ENCODE measurements at regions not wholly inside any gene's neighbourhood (a gene's known extent, or its start where the extent isn't known, plus 50 kb on each side); places are given as distances from the start of the nearest gene placed in this dataset.
"Not testable (repeated sequence)": the region's sequence is repeated elsewhere in the genome, so short reads cannot be mapped to it uniquely, and the experiment has no call there.

DNA sequence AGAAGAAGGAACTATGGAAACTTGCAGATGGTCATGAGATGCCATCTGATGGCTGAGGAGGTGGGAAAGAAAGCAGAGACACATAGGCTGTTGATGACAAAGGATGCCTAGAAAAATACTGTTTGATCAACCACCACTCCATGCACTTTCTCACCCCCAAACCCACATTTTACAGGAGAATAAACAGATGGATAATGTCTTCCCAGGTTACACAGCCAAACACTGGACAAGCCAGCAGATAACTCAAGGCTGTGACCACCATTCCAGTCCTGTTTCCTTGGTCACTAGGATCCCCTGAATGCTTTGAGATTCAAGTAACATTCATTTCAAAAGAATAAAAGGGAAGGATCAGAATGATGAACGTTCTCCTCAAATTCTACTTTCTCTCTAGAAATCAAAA lies 733.0 kb upstream of the SOX11 start:
- no peak for DNase-seq

DNA sequence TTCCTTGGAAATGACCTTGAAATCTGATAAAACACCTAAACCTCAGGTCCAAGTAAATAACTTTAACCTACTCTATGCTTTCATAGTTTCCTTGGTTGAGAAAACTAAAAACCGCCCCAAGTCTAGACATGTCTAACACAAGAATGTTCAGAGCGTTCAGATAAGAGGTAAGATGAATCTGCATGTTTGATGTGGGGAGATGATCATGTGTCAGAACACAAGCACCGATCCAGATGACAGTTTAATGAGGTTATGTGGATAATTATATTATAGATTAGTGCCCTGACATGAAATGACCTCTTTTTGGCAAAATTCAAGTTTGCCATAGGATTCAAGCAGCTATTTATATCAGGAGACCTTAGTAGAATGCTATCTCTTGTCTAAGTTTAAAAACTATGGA lies 729.8 kb upstream of the SOX11 start:
- DNase-seq = no peak

DNA sequence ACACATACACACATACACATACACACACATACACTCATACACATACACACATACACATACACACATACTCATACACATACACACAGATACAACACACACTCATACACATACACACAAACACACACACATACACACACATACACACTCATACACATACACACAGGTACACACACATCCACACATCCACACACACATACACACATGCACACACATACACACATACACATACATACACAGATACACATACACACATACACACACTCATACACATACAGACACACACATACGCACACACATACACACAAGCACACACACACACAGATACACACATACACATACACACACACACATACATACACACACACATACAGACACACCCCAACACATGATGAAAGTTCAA lies 729.1 kb upstream of the SOX11 start:
- no peak for DNase-seq

DNA sequence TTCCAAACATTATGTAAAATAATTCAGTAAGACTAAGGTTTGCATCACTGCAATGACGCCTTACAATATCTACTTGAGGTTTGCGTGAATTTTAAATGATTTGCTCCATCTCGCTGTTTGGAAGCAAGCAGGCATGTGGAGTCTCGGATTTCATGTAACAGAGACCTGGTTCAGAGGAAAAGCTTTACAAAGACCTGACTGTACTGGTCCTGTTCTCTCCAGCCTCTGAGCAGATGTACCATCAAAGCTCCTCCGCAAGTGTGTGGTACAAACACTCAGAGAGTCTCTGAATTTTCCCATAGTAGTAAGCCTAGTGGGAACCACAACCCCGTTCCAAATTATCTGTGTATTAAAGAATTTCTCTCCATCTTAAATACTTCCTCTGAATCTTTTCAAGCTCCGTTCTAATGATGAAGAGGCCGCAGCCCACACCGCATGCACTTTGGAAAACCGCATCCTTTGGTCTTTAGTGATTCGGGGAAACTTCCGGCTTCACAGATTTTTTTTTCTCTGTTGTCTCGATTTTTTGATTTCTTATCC lies 728.1 kb upstream of the SOX11 start:
- DNase-seq = no peak

DNA sequence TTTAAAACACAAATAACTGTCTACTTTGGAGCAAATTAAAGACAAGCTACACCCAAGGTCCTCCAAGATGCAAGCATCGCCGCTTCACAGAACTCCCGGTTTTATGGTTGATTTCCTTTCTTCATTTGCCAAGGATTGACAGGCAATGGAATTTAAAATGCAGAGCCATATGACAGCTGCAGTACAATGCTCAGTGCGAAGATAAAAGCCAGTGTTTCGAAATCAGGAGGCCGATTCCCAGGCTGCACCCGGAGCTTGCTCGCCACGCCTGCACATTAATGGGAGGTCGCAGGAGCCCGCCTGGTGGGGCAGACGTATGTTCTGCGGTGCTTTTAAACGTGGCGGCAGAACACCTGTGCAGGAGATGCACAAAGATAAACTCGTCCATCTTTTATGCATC lies 727.6 kb upstream of the SOX11 start:
- no peak for DNase-seq

DNA sequence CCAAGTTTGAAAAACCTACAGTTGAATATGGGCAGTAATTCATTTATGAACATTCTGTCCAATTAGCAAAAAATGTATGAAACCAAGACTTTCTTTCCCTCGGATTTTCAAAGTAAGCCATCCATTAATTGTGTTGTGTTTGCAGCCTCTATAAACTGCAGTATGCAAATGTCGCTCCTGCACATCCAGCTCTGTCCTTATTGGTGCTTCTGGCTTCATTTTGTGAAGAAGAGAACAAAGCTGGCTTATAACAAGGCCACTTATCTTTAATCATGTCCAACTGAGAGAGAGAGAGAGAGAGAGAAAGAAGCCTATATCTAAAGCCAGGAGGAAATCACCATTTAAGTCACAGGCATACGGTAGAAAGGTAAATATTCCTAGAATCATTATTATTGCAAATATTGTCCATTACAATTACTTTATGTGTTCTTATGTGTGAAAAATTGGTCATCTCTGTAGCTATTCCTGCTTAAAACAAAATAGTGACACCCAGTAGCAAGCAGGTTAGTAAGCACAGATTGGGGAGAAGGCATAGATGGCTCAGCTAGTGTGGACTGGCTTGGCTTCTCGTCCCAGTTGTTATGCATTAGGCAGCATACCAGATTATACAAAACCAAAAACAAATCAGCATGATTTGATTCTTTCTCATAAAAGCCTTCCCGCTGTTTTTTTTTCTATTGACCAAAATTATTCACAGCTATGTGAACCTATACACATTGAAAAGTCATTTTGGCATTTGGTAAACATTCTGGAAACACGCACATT lies 726.4 kb upstream of the SOX11 start:
- DNase-seq = no peak

DNA sequence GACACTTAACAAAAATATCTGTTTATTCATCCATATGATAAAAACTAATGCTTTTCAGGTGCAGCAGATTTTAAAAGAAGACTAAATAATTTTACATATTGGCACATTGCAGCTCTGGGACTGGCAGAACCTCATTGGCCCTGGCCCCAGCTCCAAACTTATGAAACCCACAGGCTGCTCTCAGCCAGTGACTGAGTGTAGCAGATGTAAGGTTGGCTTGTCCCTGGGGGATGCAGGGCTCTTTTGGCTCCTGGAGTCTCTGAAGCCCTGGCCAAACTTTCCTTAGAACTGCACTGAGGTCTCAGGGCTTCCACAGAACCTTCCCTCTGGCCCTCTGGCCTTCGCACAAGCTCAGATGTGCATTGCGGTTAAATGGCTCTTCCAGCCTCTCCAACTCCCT lies 725.0 kb upstream of the SOX11 start:
- no peak for DNase-seq

DNA sequence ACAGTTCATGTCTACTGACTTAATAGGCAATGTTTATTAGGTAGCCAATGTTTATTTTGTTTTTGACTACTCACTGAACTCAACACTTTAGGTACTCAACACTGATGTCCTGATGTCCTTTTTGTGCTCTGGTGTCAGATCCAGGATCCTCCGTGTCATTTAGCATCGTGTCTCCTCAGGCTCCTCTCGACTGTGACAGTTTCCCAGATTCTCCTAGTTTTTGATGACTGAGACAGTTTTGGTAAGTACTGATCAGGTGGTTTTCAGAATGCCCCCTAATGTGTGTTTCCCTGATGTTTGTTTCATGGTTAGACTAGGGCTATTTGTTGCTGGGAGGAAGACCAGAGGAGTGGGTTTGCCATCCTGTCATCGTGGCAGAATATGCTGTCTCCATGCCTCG lies 719.7 kb upstream of the SOX11 start:
- no peak for DNase-seq

DNA sequence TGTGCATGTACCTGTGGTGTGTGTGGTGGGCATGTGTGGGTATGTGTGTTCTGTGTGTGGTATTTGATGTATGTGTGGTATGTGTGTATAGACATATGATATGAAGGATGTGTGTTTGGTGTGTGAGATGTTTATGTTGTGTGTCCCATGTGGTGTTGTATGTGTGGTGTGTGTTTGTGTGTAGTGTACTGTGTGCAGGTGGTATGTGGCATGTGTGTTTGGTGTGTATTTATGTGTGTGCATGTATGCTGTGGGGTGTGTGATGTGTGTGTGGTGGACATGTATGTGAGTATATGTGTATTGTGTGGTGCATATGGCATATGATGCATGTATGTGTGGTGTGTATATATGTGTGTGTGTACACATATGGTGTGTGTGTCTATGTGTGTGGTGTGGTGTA lies 718.8 kb upstream of the SOX11 start:
- DNase-seq = no peak

DNA sequence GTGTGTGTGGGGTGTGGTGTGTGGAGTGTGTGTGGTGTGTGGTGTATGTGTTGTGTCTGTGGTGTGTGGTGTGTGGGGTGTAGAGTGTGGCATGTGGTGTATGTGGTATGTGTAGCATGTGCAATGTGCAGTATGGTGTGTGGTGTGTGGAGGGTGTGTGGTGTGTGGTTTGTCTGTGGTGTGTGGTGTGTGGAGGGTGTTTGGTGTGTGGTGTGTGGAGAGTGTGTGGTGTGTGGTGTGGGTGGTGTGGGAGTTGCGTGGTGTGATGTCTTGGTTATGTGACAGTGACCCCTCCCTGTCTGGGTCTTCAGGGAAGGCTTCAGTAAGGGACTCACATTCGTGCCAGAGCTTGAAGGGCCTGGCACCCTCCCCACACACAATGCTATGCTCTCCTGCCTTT lies 718.2 kb upstream of the SOX11 start:
- DNase-seq = no peak

DNA sequence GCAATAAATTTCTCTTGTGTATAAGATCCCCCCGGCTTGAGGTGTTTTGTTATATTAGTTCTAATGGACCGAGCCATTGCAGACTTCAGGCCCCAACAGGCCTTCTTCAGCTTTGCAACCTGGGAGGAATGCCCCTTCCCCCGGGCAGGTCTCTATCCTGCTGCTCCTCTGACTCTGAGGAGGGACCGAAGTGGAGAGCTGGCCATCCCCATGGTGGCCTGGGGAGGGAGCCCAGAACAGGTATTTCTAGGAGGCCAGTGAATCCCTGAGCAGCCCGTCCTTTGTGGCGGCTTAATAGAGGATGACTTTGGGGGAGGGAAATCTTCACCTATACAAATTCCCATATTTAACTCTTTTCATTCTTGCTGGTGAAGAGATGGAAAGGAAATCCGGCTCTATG lies 715.8 kb upstream of the SOX11 start:
- no peak for DNase-seq

DNA sequence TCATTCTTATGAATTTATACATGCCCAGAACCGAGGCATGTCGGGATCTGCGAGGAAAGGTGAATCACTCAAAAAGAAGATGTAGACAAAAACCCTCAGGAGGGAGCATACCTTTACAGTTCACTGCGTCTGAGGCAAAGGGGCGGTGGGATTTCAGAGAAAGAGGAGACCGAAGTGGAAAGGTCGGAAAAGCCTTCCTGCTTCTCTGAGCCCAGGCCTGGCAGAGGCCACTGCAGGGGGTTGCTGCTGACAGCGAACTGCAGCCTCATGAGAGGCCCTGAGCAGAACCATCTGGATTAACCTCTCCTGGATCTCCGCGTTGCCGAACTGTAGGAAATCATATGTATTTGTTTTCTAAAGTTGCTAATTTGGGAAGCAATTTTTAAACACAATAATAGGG lies 713.1 kb upstream of the SOX11 start:
- DNase-seq = no peak

DNA sequence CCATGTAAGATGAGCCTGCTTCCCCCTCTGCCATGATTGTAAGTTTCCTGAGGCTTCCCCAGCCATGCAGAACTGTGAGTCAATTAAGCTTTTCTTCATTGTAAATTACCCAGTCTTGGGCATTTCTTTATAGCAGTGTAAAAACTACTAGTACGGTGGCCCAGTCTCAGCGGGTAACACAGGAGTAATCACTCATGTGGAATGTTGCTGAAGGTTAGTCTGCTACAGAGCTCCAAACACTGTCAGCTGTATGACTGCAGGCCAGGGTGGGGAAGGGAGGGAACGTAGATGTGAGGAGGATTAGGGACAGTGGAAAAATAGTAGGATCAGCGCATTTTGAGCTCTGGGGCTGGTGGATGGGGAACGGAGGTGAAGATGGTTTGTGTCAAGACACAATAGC lies 711.2 kb upstream of the SOX11 start:
- DNase-seq = no peak

DNA sequence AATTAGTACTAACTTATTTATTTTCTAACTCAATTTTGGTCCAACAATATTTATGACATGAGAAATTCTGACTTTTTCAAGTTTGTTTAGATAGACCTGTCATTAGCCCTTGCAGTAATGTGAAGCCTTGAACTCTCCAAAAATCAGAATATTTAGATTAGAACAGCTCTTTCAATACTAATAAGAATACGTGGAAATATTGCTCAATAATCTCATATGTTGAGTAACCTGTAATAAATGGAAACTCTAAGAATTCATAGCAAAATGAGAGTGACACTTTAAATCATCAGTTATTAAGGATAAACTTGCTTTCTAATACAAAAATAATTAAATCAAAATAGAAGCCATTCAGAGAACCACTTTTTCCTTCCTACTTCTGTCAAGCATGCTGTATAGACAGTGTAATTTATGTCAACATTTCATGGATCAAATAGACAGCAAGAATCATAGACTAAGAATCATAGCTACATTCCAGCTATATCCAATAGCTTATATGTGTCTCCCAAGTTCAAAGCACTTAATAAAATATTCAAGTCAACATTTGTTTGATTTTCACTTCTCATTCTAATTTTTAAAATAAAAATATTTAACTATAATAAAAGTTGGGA lies 710.3 kb upstream of the SOX11 start:
- DNase-seq = no peak

DNA sequence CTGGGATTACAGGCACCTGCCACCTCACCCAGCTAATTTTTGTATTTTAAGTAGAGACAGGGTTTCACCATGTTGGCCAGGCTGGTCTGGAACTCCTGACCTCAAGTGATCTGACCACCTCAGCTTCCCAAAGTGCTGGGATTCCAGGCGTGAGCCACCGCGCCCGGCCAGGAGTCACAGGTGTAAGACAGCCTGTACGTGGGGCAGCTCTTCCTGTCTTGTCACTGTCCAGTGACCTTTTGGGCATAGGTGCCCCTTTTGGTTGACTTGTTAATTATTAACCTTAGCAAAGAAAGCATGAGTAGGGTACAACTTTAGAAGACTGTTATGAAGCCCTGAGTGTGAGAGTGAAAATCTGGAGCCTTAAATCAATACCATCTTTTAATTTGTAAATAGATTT lies 703.7 kb upstream of the SOX11 start:
- not testable (repeated sequence) for DNase-seq

DNA sequence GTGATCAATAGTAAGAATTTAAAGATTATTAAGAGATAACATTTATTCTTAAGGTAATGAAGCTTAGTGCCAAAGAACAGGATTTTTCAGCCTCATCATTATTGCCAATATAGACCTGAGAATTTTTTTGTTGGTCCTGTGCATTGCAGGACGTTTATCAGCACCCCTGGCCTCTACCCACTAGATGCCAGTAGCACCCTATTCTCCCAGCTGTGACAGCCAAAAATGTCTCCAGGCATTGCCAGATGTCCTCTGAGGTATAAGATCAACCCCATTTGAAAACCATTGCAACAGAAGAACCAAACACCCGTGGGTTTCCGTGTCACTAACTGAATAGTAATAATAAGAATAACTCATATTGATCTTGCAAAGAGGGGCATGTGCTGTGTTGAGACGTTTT lies 700.0 kb upstream of the SOX11 start:
- no peak for DNase-seq

DNA sequence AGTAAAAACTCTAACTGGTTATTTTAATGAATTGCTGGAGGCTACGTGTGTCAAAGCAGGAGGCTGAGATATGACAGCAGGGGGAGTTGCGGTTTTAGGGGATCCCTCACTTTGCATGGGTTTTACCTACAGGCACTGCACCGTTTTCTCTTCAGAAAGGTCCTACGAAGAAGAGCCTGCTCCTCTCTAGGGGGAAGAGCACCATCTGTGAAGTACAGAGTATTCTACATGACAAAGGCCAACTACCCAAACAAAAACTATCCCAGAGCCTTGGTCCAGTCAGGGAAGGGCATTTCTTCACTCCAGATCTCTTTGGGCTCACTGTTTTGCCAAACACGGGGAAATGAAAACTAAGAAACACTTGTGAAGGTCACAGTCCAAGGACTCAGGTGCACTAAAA lies 696.7 kb upstream of the SOX11 start:
- no peak for DNase-seq

DNA sequence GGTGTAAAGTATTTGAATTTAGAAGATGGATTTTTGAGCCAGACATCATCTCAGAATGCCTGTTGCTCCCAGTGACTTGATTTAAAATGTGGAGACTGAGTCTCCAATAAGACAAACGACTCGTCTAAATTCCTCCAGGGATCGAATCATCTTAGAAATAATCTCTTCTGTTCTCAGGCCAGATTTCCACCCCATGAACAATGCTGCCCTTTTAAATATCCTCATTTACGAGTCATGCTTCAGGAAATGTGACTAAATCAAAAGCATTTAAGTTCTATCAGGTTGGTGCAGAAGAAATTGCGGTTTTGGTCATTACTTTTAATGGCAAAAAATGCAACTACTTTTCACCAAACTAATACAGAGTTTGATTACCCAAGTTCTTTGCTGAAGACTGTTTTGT lies 684.6 kb upstream of the SOX11 start:
- no peak for DNase-seq

DNA sequence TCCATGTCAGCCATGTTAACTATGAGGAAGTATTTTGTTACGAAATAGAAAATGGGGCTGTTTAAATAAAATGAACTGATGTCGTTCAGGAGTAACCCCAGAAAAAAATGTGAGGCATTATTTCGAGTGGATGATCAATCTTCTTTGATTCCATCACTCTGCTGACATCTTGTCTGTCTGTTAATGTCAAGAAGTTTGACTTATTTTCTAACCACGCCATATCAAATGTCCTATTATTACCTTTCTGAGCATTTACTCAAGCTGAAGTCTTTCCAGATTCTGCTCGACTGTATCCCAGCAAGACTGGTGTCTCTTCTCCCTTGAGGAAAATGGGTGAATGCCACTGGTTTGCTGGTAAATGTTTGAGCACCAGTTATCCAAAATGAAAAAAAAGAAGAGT lies 672.9 kb upstream of the SOX11 start:
- no peak for DNase-seq

DNA sequence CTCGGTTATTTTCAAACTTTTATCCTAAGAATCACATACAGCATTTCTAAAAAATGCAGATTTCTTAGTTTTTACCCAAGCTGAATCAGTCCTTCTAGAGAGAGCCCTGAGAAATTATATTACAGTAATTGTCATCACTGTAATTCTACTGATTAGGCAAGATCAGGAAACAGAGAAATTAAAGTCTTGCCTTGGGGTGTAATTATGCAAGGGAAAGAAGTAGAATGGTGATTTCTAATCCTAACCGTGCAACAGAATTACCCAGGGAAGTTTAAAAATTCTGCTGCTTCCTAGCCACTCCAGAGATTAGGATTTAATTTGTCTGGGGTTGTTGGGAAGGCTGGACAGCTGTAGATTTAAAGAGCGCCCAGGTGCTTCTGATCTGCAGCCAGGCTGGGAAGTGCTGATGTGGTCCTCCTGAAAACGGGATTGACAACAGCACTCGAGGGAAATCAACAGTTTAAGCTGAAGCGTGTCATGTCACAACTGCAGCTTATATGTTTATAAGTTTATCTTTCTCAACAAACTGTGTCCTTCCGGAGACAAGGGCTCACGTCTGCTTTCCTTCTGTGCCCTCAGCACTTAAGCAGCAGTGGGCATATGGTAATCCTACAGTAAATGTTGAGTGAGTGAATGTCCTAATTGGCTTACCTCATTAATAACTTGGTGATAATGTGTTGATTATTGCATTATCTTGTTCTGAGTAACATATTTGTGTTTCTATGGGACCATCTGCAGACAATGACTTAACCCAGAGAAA lies 671.9 kb upstream of the SOX11 start:
- DNase-seq = no peak

DNA sequence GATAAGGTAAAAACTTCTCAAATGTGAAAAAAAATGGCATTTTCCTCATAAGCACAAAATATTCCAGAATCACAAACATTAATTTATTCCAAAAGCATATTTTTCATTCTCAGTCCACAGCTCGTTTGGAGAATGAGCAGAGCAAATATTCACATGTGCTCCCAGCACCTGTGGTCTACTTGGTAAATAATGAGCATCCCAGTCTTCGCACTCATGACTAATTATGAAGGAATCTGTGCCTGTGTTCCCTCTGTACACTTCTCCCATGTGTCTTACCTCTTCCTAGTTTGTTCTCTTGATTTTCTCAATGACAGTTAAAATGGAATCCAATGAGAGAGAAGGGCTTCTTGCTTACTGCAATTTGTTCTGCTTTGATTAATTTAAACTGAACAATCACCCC lies 671.0 kb upstream of the SOX11 start:
- DNase-seq = no peak

DNA sequence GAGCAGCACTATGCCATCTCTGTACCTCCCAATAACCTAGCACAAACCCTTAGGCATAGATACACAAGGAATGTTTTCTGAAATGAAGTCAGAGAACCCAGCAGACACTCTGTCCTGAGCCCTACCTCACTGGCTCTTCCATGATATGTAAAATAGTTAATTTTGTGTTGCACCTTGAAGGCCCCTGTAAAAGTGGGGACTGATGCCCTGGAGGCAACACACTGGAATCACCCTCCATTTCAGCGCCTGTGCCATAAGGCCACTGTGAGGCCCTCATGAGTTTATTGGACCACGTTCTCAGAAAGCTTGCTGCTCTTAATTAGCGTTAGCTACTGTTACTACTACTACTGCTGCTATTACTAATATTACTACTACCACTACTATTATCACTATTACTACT lies 670.1 kb upstream of the SOX11 start:
- DNase-seq = no peak

DNA sequence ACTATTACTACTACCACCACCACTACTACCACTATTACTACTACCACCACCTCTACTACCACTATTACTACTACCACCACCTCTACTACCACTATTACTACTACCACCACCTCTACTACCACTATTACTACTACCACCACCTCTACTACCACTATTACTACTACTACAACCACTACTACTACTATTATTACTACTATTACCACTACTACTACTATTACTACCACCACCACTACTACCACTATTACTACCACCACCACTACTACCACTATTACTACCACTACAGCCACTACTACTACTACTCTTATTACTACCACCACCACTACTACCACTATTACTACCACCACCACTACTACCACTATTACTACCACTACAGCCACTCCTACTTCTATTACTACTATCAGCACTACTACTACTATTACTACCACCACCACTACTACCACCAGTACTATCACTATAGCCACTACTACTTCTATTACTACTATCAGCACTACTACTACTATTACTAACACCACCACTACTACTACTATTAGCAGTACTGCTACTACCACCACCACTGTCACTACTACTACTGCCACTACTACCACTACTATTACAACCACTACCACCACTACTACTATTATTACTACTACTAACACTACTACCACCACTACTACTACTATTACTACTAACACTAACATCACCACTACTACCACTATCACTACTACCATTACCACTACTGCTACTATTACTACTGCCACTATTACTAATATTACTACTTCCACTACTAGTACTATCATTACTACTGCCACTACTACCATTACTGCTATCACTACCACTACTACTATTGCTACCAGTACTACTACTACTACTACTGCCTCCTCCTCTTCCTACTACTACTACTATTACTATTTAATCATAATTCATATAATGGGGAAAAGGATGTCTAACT lies 669.2 kb upstream of the SOX11 start:
- not testable (repeated sequence) for DNase-seq

Data from right forelimb (tissue), 1 donor.